Fibroblast of villous mesenchyme (primary cell): ENCODE measurements at regions not wholly inside any gene's neighbourhood (a gene's known extent, or its start where the extent isn't known, plus 50 kb on each side); places are given as distances from the start of the nearest gene placed in this dataset.
"Not testable (repeated sequence)": the region's sequence is repeated elsewhere in the genome, so short reads cannot be mapped to it uniquely, and the experiment has no call there.

Experiments
- DNase-seq: peaks from one replicate; pipeline ENCODE4 v3.0.0-alpha.2; 2010; ENCODE audit warnings: low read depth
- H3K4me3 ChIP-seq: 2 replicates; pipeline ENCODE4 v1.5.1; 2011; ENCODE audit warnings: low read depth, mild to moderate bottlenecking, low read length
- TF ChIP-seq, protein P1 (sequence below): IDR thresholded peaks from 2 replicates; pipeline ENCODE4 v1.5.1; 2012; ENCODE audit warnings: low read depth, mild to moderate bottlenecking, low read length; ENCODE audit not compliant: insufficient read depth

DNA sequence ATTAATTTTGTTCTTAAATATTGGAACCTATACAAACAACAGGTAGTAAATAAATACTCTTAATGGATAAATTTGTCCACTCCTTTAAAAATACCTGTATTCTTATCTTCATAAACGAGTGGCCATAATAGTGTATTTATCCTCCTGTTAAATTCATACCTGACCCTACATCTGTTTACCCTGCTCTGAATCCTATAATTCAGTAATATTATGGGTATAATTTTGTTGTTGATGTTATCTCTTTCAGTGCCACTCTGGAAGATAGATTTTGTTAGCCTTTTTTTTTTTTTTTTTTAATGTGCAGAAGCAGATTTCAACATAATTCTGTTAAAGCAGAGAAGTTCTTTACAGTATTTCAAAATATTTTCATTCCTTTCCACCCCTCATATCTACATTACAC lies 1337.9 kb downstream of the PLA2G4A start:
- TF ChIP-seq, protein P1, sequence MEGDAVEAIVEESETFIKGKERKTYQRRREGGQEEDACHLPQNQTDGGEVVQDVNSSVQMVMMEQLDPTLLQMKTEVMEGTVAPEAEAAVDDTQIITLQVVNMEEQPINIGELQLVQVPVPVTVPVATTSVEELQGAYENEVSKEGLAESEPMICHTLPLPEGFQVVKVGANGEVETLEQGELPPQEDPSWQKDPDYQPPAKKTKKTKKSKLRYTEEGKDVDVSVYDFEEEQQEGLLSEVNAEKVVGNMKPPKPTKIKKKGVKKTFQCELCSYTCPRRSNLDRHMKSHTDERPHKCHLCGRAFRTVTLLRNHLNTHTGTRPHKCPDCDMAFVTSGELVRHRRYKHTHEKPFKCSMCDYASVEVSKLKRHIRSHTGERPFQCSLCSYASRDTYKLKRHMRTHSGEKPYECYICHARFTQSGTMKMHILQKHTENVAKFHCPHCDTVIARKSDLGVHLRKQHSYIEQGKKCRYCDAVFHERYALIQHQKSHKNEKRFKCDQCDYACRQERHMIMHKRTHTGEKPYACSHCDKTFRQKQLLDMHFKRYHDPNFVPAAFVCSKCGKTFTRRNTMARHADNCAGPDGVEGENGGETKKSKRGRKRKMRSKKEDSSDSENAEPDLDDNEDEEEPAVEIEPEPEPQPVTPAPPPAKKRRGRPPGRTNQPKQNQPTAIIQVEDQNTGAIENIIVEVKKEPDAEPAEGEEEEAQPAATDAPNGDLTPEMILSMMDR = no peak
- H3K4me3 ChIP-seq = no peak overlapping the region
- no peak for DNase-seq

DNA sequence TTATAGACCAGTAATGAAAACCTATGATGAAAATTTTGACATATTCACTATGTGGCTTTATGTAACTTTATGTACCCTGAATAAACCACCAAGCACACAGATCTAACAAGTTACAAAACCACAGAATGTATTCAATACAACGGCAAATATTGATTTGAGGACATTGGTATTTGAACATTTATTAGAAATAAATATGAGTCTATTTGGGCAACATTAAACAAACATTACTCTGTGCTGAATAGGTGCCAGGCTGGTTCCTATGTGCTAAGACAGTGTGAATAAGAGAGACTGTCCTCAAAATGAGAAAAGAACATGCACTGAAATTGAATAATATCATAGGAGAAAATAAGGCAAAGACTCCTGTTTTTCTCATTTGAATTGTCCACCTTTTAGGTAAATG lies 1341.2 kb downstream of the PLA2G4A start:
- DNase-seq = no peak
- TF ChIP-seq, protein P1 = no peak
- H3K4me3 ChIP-seq = no peak overlapping the region

DNA sequence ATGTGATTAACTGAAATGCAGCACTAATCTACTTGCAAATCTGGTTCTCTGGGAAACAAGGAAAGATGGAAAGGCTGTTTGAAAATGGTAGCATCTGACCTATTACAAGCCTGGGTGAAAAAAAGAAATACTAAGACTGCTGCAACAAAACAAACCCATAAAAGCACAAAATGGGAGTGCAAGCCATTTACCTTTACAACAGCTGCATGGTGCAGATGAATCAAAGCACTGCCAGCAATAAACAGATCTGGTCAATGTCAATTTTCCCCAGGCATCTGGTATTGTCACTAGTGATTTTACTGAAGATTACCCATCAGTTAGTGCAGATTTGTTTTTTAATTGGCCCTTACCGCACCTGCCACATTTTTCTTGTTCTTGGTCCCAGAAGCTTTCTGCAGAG lies 1341.7 kb downstream of the PLA2G4A start:
- TF ChIP-seq, protein P1 = no peak
- no peak for DNase-seq
- H3K4me3 ChIP-seq = no peak overlapping the region

DNA sequence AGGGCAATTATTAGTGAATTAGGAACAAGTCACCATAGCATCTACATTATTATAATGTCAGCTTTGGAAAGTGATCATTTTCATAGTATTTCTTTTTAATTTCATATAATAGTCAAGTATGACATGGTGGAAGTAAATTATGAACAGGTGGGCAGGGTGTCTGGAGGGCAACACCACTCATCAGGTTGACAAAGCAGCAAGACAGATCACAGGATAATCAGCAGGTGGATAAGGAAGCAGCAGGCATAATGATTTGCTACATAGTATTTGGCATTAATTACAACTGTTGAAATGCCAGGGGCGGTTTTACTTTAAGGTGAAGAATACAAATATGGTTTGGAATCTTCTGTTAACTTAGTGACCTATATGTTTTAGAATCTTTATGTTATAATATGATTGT lies 1342.2 kb downstream of the PLA2G4A start:
- DNase-seq = no peak
- TF ChIP-seq, protein P1 = no peak
- H3K4me3 ChIP-seq = no peak overlapping the region

DNA sequence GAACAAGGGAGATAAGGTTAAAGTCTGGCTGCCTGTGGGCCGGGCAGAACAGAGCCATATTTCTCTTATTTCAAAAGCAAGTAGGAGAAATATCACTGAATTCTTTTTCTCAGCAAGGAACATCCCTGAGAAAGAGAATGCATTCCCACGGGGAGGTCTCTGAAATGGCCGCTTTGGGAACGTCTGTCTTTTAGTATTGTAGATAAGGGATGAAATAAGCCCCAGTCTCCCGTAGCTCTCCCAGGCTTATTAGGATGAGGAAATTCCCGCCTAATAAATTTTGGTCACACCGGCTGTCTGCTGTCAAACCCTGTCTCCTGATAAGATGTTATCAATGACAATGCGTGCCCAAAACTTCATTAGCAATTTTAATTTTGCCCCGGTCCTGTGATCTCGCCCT lies 1353.3 kb downstream of the PLA2G4A start:
- H3K4me3 ChIP-seq, DNase-seq: not testable (repeated sequence)

DNA sequence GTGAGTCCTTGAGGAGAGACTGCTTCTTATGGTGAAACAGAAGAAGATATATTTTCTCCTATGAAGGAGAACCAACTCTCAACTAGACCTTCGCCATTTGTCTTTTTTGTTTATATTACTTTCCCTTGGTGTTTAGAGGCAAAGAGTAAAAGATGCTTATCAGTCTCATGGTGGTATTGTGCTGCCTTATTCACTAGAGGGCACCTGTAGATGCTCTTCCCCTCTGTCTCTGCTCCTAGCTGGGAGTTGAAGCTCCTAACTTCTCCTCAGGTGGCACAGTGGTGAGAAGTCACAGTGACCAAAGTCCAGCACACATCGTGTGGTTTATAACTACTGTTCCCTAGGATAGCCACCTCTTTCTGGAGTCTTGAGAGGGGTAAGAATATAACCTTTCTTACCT lies 1359.6 kb downstream of the PLA2G4A start:
- DNase-seq = no peak
- no peak overlapping the region for H3K4me3 ChIP-seq
- TF ChIP-seq, protein P1 = no peak

DNA sequence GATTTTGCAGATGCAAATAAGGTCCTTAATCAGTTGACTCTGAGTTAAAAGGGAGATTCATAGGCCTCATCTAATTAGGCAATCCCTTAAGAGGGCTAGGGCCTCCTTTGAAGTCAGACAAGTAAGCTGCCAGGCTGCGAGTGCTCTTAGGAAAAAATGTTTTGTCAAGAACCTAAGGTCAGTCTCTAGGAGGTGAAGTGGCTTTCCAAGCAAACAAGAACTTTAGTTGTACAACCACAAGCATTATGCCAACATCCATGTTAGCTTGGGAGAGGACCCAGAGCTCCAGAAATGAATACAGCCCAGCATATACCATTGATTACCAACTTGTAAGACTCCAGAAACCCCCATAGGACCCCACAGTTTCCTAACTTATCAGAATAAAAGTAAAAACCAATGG lies 1366.2 kb downstream of the PLA2G4A start:
- no peak for DNase-seq
- H3K4me3 ChIP-seq = no peak overlapping the region
- TF ChIP-seq, protein P1 = no peak
